HepG2 (cell line): ENCODE measurements at regions not wholly inside any gene's neighbourhood (a gene's known extent, or its start where the extent isn't known, plus 50 kb on each side); places are given as distances from the start of the nearest gene placed in this dataset.

ENCODE experiments used
- ATAC-seq: fragments of 200-7000 bp; cut with Tn5 transposase; 3 replicates; pipeline ENCODE4 v1.9.1; 2020; ENCODE audit warnings: mild to moderate bottlenecking, moderate library complexity
- BruUV-seq: library from RNA; stranded (reverse); fragments of 400-500 nt; replicated peaks from 2 replicates; lab custom pipeline; 2021; lab: Mats Ljungman, UMichigan
- CTCF ChIA-PET: fragments of 300-600 bp; formaldehyde crosslinking; extraction: SDS; loops from one replicate; lab custom pipeline; 2021; ENCODE audit warnings: low total read pairs, inconsistent platforms, low intra/inter-chr PET ratio; lab: Yijun Ruan, JAX
- POLR2A ChIA-PET: fragments of 350-600 bp; sonication (Branson Sonifier 250); formaldehyde crosslinking; loops from one replicate; lab custom pipeline; 2020; ENCODE audit warnings: antibody characterized with exemption, inconsistent platforms; lab: Yijun Ruan, JAX
- DNase-seq: peaks from one replicate; pipeline ENCODE4 v3.0.0-alpha.2; 2015; ENCODE audit warnings: low spot score
- FAIRE-seq: peaks from 3 replicates; lab custom pipeline; 2011; peaks lifted over from hg19 to GRCh38; lab: Jason Lieb, UNC
- H2AFZ ChIP-seq: one replicate; pipeline ENCODE4 v1.6.1; 2011; ENCODE audit warnings: low read length, inconsistent platforms
- H3K27ac ChIP-seq: fragments of 300-600 bp; 3 replicates; pipeline ENCODE4 v1.8.0; 2011; ENCODE audit warnings: mixed run types, mild to moderate bottlenecking, mixed read lengths, low read length, inconsistent platforms; ENCODE audit not compliant: insufficient read depth; ENCODE audit errors: extremely low read length
- H3K27me3 ChIP-seq, 2 experiments: fragments of 200-600 bp in 1 of 2; 2 replicates in 1 of 2; 3 replicates in 1 of 2; pipeline versions ENCODE4 v1.6.0 to v1.8.0; 2011; ENCODE audit warnings: low read length in 2 of 2, mild to moderate bottlenecking in 2 of 2, moderate library complexity in 2 of 2, inconsistent platforms in 1 of 2; ENCODE audit not compliant: insufficient read depth in 2 of 2, control insufficient read depth in 1 of 2
- H3K36me3 ChIP-seq, 2 experiments: fragments of 200-600 bp in 1 of 2; replicated peaks in 1 of 2; 2 replicates in 1 of 2; 3 replicates in 1 of 2; pipeline versions ENCODE4 v1.5.1 to v1.8.0; 2011; ENCODE audit warnings: low read length in 2 of 2, inconsistent platforms in 1 of 2; ENCODE audit not compliant: insufficient read depth in 2 of 2, control insufficient read depth in 1 of 2
- H3K4me1 ChIP-seq: 2 replicates; pipeline ENCODE4 v1.5.1; 2012; ENCODE audit warnings: low read length, inconsistent platforms; ENCODE audit not compliant: insufficient read depth
- H3K4me2 ChIP-seq: 2 replicates; pipeline ENCODE4 v1.6.0; 2011; ENCODE audit warnings: low read depth, low read length, inconsistent platforms
- H3K4me3 ChIP-seq, 3 experiments: fragments of 200-600 bp in 1 of 3; sonication (generic), shearing (Covaris generic) in 1 of 3; replicated peaks in 1 of 3; 2 replicates each; pipeline ENCODE4 v1.5.1; 2011 to 2016; ENCODE audit warnings: low read length in 3 of 3, inconsistent platforms in 2 of 3, low read depth in 2 of 3, mild to moderate bottlenecking in 2 of 3, control low read depth in 1 of 3, mixed read lengths in 1 of 3; ENCODE audit not compliant: insufficient read depth in 1 of 3
- H3K79me2 ChIP-seq: one replicate; pipeline ENCODE4 v1.6.1; 2011; ENCODE audit warnings: low read length, inconsistent platforms; ENCODE audit not compliant: insufficient read depth
- H3K9ac ChIP-seq: 2 replicates; pipeline ENCODE4 v1.6.0; 2011; ENCODE audit warnings: mild to moderate bottlenecking, low read depth, low read length, inconsistent platforms; ENCODE audit not compliant: insufficient read depth
- H3K9me3 ChIP-seq: 2 replicates; pipeline ENCODE4 v1.5.1; 2012; ENCODE audit warnings: mild to moderate bottlenecking, low read length
- H4K20me1 ChIP-seq: 2 replicates; pipeline ENCODE4 v1.6.0; 2011; ENCODE audit warnings: inconsistent platforms, mild to moderate bottlenecking, low read length, moderate library complexity; ENCODE audit not compliant: insufficient read depth
- BCL6 ChIP-seq: IDR thresholded peaks from 2 replicates; pipeline ENCODE4 v1.6.1; 2016; ENCODE audit warnings: missing genetic modification reagents, missing compliant biosample characterization
- HNF1A ChIP-seq, 2 experiments: sonication (generic) in 1 of 2; formaldehyde crosslinking in 1 of 2; IDR thresholded peaks; 2 replicates each; pipeline versions ENCODE4 v1.4.0 to v1.6.1; 2016 to 2020; ENCODE audit warnings: borderline replicate concordance in 1 of 2, low read depth in 1 of 2, mild to moderate bottlenecking in 1 of 2, missing genetic modification reagents in 1 of 2
- HNF4A ChIP-seq: sonication (generic); formaldehyde crosslinking; IDR thresholded peaks from 2 replicates; pipeline ENCODE4 v1.4.0; 2020; ENCODE audit warnings: missing genetic modification reagents
- NFYB ChIP-seq: sonication (generic); formaldehyde crosslinking; IDR thresholded peaks from 2 replicates; pipeline ENCODE4 v1.4.0; 2020; ENCODE audit warnings: missing genetic modification reagents
- SNAPC4 ChIP-seq: sonication (generic); formaldehyde crosslinking; IDR thresholded peaks from 2 replicates; pipeline ENCODE4 v1.4.0; 2020; ENCODE audit warnings: mild to moderate bottlenecking, missing genetic modification reagents
- ZBTB10 ChIP-seq: sonication (generic); formaldehyde crosslinking; IDR thresholded peaks from 2 replicates; pipeline ENCODE4 v1.4.0; 2020; ENCODE audit warnings: missing genetic modification reagents, borderline replicate concordance
- ZNF354B ChIP-seq: sonication (generic); formaldehyde crosslinking; IDR thresholded peaks from 2 replicates; pipeline ENCODE4 v1.8.0; 2022; ENCODE audit warnings: mild to moderate bottlenecking, missing genetic modification reagents
- ZNF468 ChIP-seq: sonication (generic); formaldehyde crosslinking; IDR thresholded peaks from 2 replicates; pipeline ENCODE4 v1.8.0; 2022; ENCODE audit warnings: mild to moderate bottlenecking, moderate library complexity, missing genetic modification reagents
- ZNF513 ChIP-seq: sonication (generic); formaldehyde crosslinking; conservative IDR thresholded peaks from 2 replicates; pipeline ENCODE4 v1.5.0; 2020; ENCODE audit warnings: missing genetic modification reagents
- ZNF563 ChIP-seq: sonication (generic); formaldehyde crosslinking; IDR thresholded peaks from 2 replicates; pipeline ENCODE4 v1.8.0; 2022; ENCODE audit warnings: mild to moderate bottlenecking, moderate library complexity, missing genetic modification reagents
- ZSCAN29 ChIP-seq: sonication (generic); formaldehyde crosslinking; conservative IDR thresholded peaks from 2 replicates; pipeline ENCODE4 v1.4.0; 2020; ENCODE audit warnings: mild to moderate bottlenecking, missing genetic modification reagents
- WGBS: methylation state at CpG from one replicate; pipeline ENCODE4 v1.1.6; 2017; ENCODE audit warnings: low lambda C conversion rate; 5-methylcytosine and 5-hydroxymethylcytosine counted together
- in situ Hi-C: cut with HindIII; loops from 2 replicates; pipeline ENCODE4 v1.10.0; 2017; ENCODE audit warnings: low pct_unique_long_range_greater_than_20kb; ENCODE audit not compliant: extremely low pct_ligation_motif_present
- intact Hi-C: fragments of 100-400 bp; cut with micrococcal nuclease; formaldehyde crosslinking; loops from one replicate; pipeline ENCODE4 v1.10.0; 2022; ENCODE audit not compliant: unreplicated experiment

- H3K79me2 ChIP-seq, result no peaks in the 10 kb centered on the region
- H3K27me3 ChIP-seq, result no peaks in the 10 kb centered on the region
- ChIA-PET POLR2A (no interaction called here), CTCF (no interaction called here)
- H3K36me3 ChIP-seq, result no peaks in the 10 kb centered on the region
- DNase-seq, result no peak
- no TSS peak for BruUV-seq
- H3K27ac ChIP-seq, result no peak overlapping the region
- H3K4me1 ChIP-seq, result no peaks in the 10 kb centered on the region
- in situ Hi-C loops, result no loop called here
- FAIRE-seq, result no peak
- no peak overlapping the region for H3K4me2 ChIP-seq
- H3K4me3 ChIP-seq, result no peak overlapping the region
- no peak for ATAC-seq
- no peaks in the 10 kb centered on the region for H4K20me1 ChIP-seq
- H3K9ac ChIP-seq, result no peak overlapping the region
- WGBS, result 0% methylated on average over 1 of the region's 1 CpG
- intact Hi-C loops, result no loop called here
- no peak overlapping the region for H2AFZ ChIP-seq
- peaks cover 2% of the 10 kb centered on the region for H3K9me3 ChIP-seq
- TF ChIP-seq ZNF513 (CRISPR knock-in tag), result no peak
- no peak for TF ChIP-seq BCL6
- no peak for TF ChIP-seq ZNF563
- TF ChIP-seq NFYB (CRISPR knock-in tag), result no peak
- TF ChIP-seq SNAPC4 (CRISPR knock-in tag), result no peak
- no peak for TF ChIP-seq ZNF468
- no peak for TF ChIP-seq HNF4A
- TF ChIP-seq HNF1A (IDR thresholded peaks at IDR 0.05; ENCODE audit: low read depth), result no peak
- no peak for TF ChIP-seq HNF1A (CRISPR knock-in tag; IDR thresholded peaks at IDR 0.05; ENCODE audit: borderline replicate concordance)
- no peak for TF ChIP-seq ZSCAN29 (CRISPR knock-in tag)
- TF ChIP-seq ZNF354B (CRISPR knock-in tag), result no peak
- no peak for TF ChIP-seq ZBTB10 (CRISPR knock-in tag)
Observed at GRCh38 chr11:96621161-96621560, 231.3 kb downstream of the JRKL start.
